GM18909 (cell line): ENCODE measurements at regions not wholly inside any gene's neighbourhood (a gene's known extent, or its start where the extent isn't known, plus 50 kb on each side); places are given as distances from the start of the nearest gene placed in this dataset.

Source experiments
- ATAC-seq: cut with Tn5 transposase; IDR thresholded peaks from one replicate; pipeline ENCODE4 v1.9.1; 2021; ENCODE audit warnings: mild to moderate bottlenecking; ENCODE audit not compliant: unreplicated experiment, poor library complexity

GRCh38 chr2:150608341-150608740 lies 120.9 kb upstream of the RND3 start:
- ATAC-seq = no peak

- ATAC-seq = no peak
These were observed 119.9 kb upstream of the RND3 start for GRCh38 chr2:150607390-150607811.

- ATAC-seq = no peak
These were observed 119.1 kb upstream of the RND3 start for GRCh38 chr2:150606380-150607060.

DNA sequence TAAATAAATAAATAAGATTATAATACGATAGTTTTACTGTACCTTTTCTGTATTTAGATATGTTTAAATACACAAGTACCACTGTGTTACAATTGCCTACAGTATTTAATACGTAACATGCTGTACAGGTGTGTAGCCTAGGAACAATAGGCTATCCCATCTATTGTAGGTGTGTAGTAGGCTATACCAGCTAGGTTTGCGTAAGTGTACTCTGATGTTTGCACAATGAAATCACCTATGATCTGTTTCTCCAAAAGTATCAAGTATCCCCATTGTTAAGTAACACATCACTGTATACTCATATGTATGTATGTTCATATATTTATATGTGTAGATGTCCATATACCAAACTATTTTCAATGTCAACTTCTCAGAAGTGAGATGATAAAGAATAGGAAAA lies 118.2 kb upstream of the RND3 start:
- no peak for ATAC-seq

DNA sequence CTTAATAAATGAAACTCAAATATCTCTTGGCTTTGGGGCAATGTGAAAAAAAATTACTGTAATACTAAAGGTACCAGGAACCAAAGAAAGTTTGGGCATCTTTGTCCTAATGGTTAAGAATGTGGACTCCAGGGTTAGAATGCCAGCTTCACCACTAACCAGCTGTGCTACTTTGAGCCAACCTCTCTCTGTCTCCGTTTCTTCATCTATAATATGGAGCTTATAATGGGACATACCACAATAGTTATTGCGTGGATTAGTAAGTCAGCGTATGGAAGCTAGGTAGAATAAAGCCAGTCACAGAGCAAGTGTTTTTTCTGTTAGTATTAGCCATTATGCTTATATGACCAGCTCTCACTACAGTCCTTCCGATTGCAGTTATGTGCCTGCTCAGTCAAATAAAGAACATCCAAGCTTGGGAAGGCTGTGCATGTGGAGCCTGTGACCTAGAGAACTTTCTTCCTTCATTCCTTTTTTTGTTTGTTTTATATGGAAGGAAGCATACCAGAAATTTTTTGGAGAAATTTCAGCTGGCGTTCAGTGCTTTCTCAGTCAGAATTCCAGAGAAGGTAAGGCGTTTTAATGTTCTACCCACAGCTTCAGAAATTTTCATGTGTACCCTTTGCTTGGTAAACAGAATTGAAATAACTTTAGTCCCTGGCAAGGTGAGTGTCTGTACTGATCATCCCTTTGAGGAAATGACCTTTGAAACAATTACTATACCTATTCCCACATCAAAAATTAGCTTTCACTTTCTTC lies 114.0 kb upstream of the RND3 start:
- no peak for ATAC-seq

DNA sequence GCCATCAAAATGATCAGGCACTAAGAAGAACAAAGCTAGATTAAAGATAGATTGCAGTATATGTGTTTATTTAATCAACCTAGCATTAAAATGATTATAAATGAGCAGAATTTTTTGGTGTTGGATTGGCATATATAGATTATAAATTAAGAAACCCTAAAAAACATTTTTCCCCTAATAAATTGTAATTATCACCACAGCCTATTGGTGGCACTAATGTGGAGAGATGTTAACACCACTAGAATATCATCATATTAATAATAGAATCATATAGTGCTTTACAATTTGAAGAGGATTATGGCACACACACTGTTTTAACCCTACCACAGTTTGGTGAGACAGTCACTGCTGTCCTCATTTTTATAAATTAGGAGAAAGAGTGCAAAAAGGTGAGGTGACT lies 112.4 kb upstream of the RND3 start:
- no peak for ATAC-seq

- no peak for ATAC-seq
These were observed 110.9 kb upstream of the RND3 start for GRCh38 chr2:150598383-150598782.

DNA sequence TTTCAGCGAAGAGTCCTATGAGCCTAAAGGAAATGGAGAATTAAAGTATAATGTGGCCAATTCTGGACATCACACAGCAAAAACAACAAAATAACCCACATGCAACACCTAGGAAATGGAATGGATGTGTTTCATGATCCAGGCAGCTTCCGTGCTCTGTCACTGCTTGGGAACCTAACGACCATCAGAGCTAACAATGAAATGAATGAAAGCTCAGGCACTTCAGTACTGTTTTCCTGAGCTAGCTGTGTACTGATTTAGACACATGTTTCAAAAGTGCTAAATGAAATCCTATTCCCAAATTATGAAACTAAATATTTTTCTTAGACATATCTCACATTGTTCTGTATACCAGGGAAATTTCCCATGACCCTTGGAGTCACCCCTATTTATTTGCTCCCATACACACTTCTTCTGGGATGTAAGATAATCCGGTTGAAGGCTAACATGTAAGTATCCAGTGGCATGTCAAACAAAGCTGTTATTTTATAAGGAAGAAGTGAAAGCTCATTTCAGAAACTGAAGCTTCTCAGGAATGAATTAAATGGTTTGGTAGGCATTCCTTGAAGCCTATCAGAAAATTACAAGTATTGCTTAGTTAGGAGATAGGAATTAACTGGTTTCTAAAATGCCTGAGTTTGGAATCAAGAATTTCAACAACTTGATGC lies 108.5 kb upstream of the RND3 start:
- ATAC-seq = no peak

- no peak for ATAC-seq
These were observed 106.8 kb upstream of the RND3 start for GRCh38 chr2:150594299-150594698.

- ATAC-seq = no peak
These were observed 104.2 kb upstream of the RND3 start for GRCh38 chr2:150591496-150592285.

- no peak for ATAC-seq
These were observed 102.2 kb upstream of the RND3 start for GRCh38 chr2:150589681-150590080.

- no peak for ATAC-seq
These were observed 101.0 kb upstream of the RND3 start for GRCh38 chr2:150588506-150588870.

- ATAC-seq = no peak
These were observed 100.4 kb upstream of the RND3 start for GRCh38 chr2:150587547-150588505.

DNA sequence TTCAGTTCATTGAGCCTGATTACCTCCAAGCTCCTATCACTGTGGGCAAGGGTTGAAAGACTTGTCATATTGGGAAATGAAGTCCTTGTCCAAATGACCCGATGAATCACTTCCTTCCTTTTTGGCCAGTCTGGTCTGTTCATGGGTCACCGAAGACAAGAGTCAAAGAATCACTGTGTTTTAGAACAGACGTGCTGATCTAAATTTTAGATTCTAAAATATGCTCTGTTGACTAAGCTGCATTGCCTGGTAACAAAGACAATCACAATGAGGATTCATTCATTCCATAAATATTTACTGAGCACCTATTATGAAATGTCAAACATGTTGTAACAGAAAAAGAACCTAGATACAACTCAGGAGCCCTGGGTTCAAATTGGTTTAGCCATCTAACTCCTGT lies 99.4 kb upstream of the RND3 start:
- ATAC-seq = no peak

DNA sequence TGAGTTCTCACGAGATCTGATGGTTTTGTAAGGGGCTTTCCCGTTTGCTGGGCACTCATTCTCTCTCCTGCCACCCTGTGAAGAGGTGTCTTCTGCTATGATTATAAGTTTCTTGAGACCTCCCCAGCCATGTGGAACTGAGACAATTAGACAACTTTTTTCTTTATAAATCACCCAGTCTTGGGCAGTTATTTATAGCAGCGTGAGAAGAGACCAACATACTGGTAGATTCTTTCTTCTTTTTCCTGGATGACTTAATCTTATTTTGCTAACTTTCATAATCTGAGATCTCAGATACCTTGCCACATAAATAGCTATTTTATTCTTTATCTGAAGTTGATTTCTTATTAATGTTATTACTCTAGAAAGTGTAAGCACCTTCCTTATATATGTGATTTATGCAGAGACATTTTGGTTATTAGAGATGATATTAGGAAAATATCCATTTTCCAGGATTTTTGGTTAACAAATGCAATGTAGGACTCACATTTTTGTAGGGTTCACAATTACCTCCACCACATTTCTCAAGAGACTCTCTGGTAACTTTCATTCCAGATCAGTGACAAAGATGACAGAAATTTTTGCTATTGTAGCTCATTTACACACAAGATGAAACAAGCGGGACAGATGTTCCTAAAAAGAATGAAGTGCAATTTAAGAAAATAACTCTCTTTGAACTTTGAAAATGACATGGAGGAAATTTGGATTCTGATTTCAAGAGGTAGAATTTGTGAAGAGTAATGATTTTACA lies 97.9 kb upstream of the RND3 start:
- ATAC-seq = no peak

DNA sequence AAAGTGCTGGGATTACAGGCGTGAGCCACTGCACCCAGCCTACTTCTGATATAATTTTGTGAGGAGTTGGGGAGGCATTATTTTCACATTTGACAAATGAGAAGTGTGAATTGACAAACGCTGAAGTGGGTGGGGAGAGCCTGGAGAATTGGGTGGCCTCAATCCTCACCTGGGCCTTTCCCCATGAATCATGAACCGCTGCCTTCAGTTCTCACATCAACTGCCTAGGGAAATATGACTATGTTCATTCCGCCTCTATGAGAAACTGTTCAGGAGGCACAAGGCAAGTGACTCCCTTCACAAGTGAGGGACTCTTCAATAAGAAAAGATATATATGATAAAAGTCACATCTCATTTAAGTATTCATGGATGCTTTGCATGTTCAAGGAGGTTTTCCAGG lies 96.6 kb upstream of the RND3 start:
- ATAC-seq = no peak

DNA sequence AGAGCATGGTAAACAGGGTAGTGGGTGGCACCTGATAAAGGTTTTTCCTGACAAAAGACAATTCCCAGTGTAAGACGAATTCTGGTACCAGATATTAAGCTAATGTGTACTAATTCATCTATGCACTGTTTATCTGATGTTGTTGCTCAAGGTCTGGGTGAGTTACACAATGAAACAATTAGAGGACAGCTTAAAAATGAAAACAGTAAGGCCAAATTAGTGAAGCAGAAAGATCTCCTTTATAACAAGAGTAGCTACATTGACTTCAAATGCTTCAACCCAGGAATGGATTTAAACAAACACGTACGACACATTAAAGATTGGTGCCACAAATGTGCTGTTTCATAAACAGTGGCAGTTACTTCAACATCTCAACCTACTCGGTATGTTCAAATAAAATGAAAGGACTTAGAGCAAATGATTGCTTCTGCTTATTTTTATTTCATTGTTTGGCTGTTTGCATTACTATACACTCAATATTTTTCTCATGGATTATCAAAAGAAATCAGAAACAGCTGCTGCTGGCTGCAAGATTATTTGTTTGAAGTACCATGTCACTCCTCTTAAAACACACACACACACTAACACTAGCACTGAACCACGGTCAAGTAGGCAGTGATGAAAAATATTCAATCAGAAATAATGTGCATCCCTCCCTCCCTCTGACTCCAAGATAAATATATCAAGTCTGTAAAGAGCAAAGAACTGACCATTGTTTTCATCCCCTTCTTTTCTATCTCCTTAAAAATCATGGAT lies 94.4 kb upstream of the RND3 start:
- no peak for ATAC-seq

DNA sequence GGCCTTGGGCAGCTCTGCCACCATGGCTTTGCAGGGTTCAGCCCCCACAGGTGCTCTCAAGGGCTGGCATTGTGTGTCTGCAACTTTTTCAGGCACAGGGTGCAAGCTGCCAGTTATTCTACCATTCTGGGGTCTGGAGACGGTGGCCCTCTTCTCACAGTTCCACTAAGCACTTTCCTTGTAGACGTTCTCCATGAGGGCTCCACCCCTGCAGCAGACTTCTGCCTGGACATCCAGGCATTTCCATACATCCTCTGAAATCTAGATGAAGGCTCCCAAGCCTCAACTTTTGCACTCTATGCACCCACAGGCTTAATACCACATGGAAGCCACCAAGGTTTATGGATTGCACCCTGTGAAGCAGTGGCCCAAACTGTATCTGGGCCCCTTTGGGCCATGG lies 91.0 kb upstream of the RND3 start:
- ATAC-seq = no peak
